GM06990 (cell line): ENCODE measurements at regions not wholly inside any gene's neighbourhood (a gene's known extent, or its start where the extent isn't known, plus 50 kb on each side); places are given as distances from the start of the nearest gene placed in this dataset.
"Not testable (repeated sequence)": the region's sequence is repeated elsewhere in the genome, so short reads cannot be mapped to it uniquely, and the experiment has no call there.

Experiments
- DNase-seq: peaks from one replicate; pipeline ENCODE4 v3.0.0-alpha.2; 2011; ENCODE audit not compliant: insufficient read length; ENCODE audit errors: extremely low read depth
- H3K27me3 ChIP-seq: replicated peaks from 2 replicates; pipeline ENCODE4 v1.6.0; 2011; ENCODE audit warnings: low read length; ENCODE audit not compliant: control insufficient read depth, insufficient read depth
- H3K36me3 ChIP-seq: 2 replicates; pipeline ENCODE4 v1.5.1; 2011; ENCODE audit warnings: low read length; ENCODE audit not compliant: control insufficient read depth, insufficient read depth
- H3K4me3 ChIP-seq: replicated peaks from 2 replicates; pipeline ENCODE4 v1.5.1; 2011; ENCODE audit warnings: low read depth, mild to moderate bottlenecking, control low read depth, low read length
- CTCF ChIP-seq: IDR thresholded peaks from 2 replicates; pipeline ENCODE4 v1.5.1; 2011; ENCODE audit warnings: low read length, control low read depth, mild to moderate bottlenecking, inconsistent platforms; ENCODE audit not compliant: insufficient read depth, poor library complexity, severe bottlenecking

GRCh38 chr12:9406564-9407424 lies 198.6 kb upstream of the PZP start:
- Histone ChIP-seq H3K36me3 (no peaks in the 10 kb centered on the region), H3K27me3 (no peaks in the 10 kb centered on the region), H3K4me3 (no peak overlapping the region)
- DNase-seq, result no peak
- no peak for TF ChIP-seq CTCF

- Histone ChIP-seq H3K27me3 (no peaks in the 10 kb centered on the region), H3K36me3 (no peaks in the 10 kb centered on the region), H3K4me3 (no peak overlapping the region)
- no peak for DNase-seq
- no peak for TF ChIP-seq CTCF
Measured at GRCh38 chr12:9405886-9406563, 197.8 kb upstream of the PZP start.

GRCh38 chr12:9404469-9405260 lies 196.5 kb upstream of the PZP start:
- TF ChIP-seq CTCF, result no peak

GRCh38 chr12:9404031-9404430 lies 195.8 kb upstream of the PZP start:
- no peak for DNase-seq
- H3K27me3 ChIP-seq, result no peaks in the 10 kb centered on the region
- TF ChIP-seq CTCF, result no peak
- H3K36me3 ChIP-seq, result no peaks in the 10 kb centered on the region
- no peak overlapping the region for H3K4me3 ChIP-seq

More at GRCh38 chr12:9404469-9405260, 196.5 kb upstream of the PZP start:
- no peak overlapping the region for H3K4me3 ChIP-seq
- DNase-seq, result no peak
- H3K36me3 ChIP-seq, result no peaks in the 10 kb centered on the region
- H3K27me3 ChIP-seq, result no peaks in the 10 kb centered on the region

- not testable (repeated sequence) for H3K36me3 ChIP-seq, H3K4me3 ChIP-seq, H3K27me3 ChIP-seq, DNase-seq
Measured at GRCh38 chr12:9402432-9403040, 194.3 kb upstream of the PZP start.

- not testable (repeated sequence) for H3K27me3 ChIP-seq, H3K36me3 ChIP-seq, DNase-seq, H3K4me3 ChIP-seq
Measured at GRCh38 chr12:9396367-9396766, 188.2 kb upstream of the PZP start.

- not testable (repeated sequence) for H3K27me3 ChIP-seq, H3K4me3 ChIP-seq
Measured at GRCh38 chr12:9395220-9395619, 187.0 kb upstream of the PZP start.

More at GRCh38 chr12:9395220-9395619, 187.0 kb upstream of the PZP start:
- H3K36me3 ChIP-seq, DNase-seq: not testable (repeated sequence)
